ENCODE measurements at regions not wholly inside any gene's neighbourhood (a gene's known extent, or its start where the extent isn't known, plus 50 kb on each side); places are given as distances from the start of the nearest gene placed in this dataset.
"Not testable (repeated sequence)": the region's sequence is repeated elsewhere in the genome, so short reads cannot be mapped to it uniquely, and the experiment has no call there.

DNA sequence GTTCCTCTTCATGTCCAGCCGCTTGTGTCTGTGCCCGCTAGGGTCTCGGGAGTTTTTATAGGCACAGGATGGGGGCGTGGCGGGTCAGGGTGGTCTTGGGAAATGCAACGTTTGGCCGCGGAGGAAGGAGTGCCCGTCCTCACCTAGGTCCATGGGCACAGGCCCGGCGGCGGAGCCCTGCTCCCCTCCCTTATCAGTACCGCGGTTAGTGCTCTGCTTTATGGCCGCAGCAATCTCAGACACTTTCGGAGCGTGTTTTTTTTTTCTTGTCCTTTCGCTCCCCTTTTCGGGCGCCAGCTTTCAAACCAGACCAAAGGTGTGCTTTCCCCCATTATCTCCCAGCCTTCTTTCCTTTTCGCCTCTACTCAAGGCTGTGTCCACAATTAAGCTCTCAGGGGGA is 503.9 kb downstream of the PRIM2 start:
- H3K36me3 ChIP-seq (replicated peaks); DNase-seq (ENCODE audit: low spot score in 2 of 2); H3K4me1 ChIP-seq; H3K9me3 ChIP-seq; in situ Hi-C loops (cut with MboI; ENCODE audit: low sequenced_read_pairs); H3K4me3 ChIP-seq; H3K27me3 ChIP-seq (ENCODE audit: low read depth): not testable (repeated sequence)

DNA sequence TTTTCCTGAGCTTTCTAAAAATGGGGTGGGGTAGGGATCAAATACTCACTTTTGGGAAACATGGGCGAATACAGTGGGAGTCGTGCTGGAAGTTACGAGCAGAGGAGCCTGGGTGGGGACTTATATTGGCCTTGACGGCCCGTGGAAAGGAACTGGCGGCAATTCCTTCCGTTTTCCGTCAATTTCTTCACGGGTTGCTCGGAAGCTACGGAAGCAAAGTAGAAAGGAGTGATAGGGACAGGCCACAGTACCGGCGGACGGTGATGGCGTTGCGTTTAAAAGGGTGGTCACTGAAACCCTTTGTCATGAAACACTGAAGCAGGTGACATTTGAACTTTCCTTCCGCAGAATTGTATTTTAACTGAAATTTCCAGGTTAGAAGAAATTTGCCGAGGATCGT is 505.0 kb downstream of the PRIM2 start:
- H3K36me3 ChIP-seq (replicated peaks); H3K9me3 ChIP-seq; H3K27me3 ChIP-seq (ENCODE audit: low read depth); H3K4me3 ChIP-seq; in situ Hi-C loops (cut with MboI; ENCODE audit: low sequenced_read_pairs); DNase-seq (ENCODE audit: low spot score in 2 of 2); H3K4me1 ChIP-seq: not testable (repeated sequence)

DNA sequence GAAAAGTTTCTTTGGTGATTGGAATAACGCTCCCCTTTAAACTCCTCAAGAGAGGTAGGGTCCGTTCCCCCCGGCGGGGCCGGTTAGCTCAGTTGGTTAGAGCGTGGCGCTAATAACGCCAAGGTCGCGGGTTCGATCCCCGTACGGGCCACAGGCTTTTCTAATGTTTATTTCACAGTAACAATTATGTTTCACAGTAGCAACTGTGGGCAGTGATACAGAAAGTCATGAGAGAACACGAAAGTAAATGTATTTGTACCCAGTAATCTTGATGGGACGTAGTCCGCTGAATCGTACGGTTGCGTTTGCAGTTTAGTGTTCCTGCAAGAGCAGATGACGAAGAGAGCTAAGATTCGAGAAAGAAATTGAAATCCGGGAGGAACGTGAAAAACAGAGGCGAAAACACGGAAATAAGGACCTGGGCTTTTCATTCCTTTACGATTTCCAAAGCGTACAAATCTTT is 505.5 kb downstream of the PRIM2 start:
- H3K9me3 ChIP-seq, result no peaks in the 10 kb centered on the region
- in situ Hi-C loops (cut with MboI; ENCODE audit: low sequenced_read_pairs), result no loop called here
- H3K27me3 ChIP-seq (ENCODE audit: low read depth), result no peaks in the 10 kb centered on the region
- H3K4me1 ChIP-seq, result no peaks in the 10 kb centered on the region
- no peak overlapping the region for H3K4me3 ChIP-seq
- no peak for DNase-seq (ENCODE audit: low spot score in 2 of 2)
- no peaks in the 10 kb centered on the region for H3K36me3 ChIP-seq (replicated peaks)

DNA sequence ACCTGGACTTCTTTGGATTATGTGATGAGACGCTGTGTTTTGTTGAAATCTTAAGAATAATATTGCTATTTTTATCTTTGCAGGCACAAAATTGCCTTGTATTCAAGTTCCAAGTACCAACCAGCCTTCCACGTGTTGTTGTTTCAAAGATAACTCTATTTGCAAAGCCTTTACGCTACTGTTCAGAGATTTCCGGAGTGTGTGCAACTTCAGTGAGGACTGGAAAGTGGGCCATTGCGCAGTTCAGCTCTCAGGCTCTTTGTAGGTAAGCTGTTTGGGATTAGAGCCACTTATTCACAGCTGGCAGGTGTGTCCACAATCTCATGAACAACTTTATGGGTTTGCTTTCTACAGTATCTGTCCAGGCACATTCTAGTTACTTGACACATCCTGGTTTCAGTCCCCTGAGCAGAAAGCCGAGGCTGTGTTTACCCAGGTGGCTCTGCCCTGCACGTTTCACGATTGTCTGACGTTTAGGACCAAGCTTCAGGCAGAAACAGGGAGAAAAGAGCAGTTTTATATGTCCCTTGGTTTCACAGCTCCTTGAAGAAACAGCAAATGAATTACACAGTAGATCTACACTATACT is 520.3 kb downstream of the PRIM2 start:
- H3K4me3 ChIP-seq; H3K36me3 ChIP-seq (replicated peaks); in situ Hi-C loops (cut with MboI; ENCODE audit: low sequenced_read_pairs); DNase-seq (ENCODE audit: low spot score in 2 of 2); H3K4me1 ChIP-seq; H3K9me3 ChIP-seq; H3K27me3 ChIP-seq (ENCODE audit: low read depth): not testable (repeated sequence)

DNA sequence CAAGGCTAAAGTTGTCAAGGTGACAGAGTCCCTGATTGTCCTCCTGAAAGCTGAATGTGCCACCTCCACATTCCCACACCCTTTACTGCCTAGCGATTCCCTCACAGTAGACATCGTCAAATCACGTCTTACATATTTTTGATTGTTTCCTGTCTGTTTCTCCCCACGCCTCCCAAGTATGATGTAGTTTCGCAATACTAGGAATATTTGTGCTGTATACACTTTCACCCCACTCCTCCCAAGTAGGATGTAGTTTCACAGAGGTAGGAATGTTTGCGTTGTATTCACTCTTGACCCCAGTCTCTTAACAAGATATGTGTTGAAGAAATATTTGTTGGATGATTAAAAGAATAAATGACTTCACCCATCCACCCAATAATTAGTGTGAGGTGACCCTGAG is 524.1 kb downstream of the PRIM2 start:
- H3K4me3 ChIP-seq; in situ Hi-C loops (cut with MboI; ENCODE audit: low sequenced_read_pairs); H3K9me3 ChIP-seq; DNase-seq (ENCODE audit: low spot score in 2 of 2); H3K36me3 ChIP-seq (replicated peaks); H3K4me1 ChIP-seq; H3K27me3 ChIP-seq (ENCODE audit: low read depth): not testable (repeated sequence)

DNA sequence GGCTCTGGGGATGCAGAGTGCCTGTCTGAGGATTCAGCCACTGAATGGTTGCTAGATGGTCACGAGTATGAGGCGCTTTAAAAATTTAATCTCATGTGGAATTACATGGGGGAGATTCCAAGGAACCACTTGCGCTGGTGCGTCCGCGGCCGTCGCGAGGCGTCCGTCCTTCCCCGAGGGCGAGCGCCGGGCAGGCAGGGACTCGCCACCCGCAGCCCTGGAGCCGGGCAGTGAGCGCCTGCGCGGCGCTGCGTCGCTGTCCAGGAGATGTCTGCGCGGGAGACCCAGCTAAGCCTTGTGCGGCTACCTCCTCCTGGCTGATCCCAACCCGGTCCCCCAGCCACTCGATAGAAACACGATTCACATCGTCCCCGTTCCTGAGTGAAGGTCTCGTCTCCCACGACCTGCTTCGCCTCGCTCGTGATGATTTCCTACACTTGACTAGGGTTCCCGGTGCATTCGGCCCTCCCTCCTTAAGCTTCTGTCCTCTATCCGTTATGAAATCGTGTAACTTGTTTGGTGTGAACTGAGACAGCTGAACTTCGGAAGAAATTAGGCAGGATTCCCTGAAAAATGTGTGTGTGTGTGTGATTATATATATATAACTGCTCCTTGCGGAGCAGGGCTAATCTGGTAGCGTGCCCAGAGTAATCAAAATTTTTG is 536.4 kb downstream of the PRIM2 start:
- H3K4me3 ChIP-seq; H3K9me3 ChIP-seq; in situ Hi-C loops (cut with MboI; ENCODE audit: low sequenced_read_pairs); H3K27me3 ChIP-seq (ENCODE audit: low read depth); H3K36me3 ChIP-seq (replicated peaks); H3K4me1 ChIP-seq: not testable (repeated sequence)
- peak in 1 of 2 experiments; percentile 46 for DNase-seq (ENCODE audit: low spot score in 2 of 2)

DNA sequence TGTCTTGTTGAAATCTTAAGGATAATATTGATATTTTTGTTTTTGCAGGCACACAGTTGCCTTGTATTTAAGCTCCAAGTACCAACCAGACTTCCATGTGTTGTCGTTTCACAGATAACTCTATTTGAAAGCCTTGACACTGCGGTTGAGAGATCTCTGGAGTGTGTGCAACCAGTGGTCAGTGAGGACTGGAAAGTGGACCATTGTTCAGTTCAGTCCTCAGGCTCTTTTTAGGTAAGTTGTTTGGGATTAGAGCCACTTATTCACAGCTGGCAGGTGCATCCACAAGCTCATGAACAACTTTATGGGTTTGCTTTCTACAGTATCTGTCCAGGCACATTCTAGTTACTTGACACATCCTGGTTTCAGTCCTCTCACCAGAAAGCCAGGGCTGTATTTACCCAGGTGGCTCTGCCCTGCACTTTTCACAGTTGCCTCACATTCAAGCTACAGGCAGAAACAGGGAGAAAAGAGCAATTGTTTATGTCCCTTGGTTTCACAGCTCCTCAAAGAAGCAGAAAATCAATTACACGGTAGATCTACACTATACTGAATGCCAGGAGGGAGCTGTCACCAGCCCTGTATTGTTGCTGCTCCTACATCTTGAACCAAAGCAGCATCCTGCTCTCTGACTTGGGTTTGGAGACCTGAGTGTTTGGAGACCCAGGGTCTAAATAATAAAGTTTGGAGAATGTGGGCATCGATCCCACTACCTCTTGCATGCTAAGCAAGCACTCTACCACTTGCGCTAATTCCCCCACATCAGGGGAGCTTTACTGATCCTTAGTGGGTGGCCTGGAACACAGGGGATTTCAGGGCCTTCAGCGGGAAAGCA is 543.3 kb downstream of the PRIM2 start:
- in situ Hi-C loops (cut with MboI; ENCODE audit: low sequenced_read_pairs); H3K4me3 ChIP-seq; H3K9me3 ChIP-seq; H3K4me1 ChIP-seq; DNase-seq (ENCODE audit: low spot score in 2 of 2); H3K27me3 ChIP-seq (ENCODE audit: low read depth); H3K36me3 ChIP-seq (replicated peaks): not testable (repeated sequence)

DNA sequence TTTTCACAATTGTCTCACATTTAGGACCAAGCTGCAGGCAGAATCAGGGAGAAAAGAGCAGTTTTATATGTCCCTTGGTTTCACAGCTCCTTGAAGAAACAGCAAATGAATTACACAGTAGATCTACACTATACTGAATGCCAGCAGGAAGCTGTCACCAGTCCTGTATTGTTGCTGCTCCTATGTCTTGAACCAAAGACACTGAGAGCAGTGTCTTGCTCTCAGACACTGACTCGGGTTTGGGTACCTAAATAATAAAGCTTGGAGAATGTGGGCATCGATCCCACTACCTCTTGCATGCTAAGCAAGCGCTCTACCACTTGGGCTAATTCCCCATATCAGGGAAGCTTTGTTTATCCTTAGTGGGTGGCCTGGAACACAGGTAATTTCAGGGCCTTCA is 552.7 kb downstream of the PRIM2 start:
- H3K4me3 ChIP-seq; H3K9me3 ChIP-seq; H3K36me3 ChIP-seq (replicated peaks); DNase-seq (ENCODE audit: low spot score in 2 of 2); in situ Hi-C loops (cut with MboI; ENCODE audit: low sequenced_read_pairs); H3K4me1 ChIP-seq; H3K27me3 ChIP-seq (ENCODE audit: low read depth): not testable (repeated sequence)

DNA sequence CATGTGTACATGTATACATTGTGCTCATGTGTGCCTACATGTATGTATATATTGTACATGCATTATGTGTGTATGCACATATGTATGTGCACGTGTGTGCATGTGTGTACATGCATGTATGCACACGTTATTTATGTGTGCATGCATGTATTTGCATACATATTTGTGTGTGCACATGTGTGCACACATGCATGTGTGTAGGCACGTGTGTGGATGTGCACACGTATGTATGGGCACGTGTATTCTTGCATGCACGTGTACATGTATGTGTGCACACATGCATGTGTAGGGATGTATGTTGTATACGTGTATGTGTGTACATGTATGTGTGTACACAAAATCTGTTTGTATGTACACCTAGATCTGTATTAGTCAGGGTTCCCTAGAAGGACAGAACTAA is 556.0 kb downstream of the PRIM2 start:
- H3K4me3 ChIP-seq; H3K4me1 ChIP-seq; in situ Hi-C loops (cut with MboI; ENCODE audit: low sequenced_read_pairs); H3K9me3 ChIP-seq; DNase-seq (ENCODE audit: low spot score in 2 of 2); H3K36me3 ChIP-seq (replicated peaks); H3K27me3 ChIP-seq (ENCODE audit: low read depth): not testable (repeated sequence)

DNA sequence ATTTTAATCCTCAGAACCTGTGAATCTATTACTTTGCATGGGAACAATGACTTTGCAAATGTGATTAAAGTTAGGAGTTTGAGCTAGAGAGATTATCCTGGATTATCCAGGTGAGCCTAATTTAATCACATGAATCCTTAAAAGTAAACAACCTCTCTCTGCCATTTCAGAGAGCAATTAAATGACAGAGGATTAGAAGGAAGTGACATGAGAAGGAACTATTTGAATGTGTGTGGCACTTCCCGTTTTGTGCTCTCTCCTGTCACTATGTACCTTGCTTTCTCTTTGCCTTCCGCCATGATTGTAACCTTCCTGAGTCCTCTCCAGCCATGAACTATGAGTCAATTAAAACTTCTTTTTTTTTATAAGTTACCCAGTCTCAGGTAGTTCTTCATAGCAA is 559.2 kb downstream of the PRIM2 start:
- in situ Hi-C loops (cut with MboI; ENCODE audit: low sequenced_read_pairs), result not testable (repeated sequence)

DNA sequence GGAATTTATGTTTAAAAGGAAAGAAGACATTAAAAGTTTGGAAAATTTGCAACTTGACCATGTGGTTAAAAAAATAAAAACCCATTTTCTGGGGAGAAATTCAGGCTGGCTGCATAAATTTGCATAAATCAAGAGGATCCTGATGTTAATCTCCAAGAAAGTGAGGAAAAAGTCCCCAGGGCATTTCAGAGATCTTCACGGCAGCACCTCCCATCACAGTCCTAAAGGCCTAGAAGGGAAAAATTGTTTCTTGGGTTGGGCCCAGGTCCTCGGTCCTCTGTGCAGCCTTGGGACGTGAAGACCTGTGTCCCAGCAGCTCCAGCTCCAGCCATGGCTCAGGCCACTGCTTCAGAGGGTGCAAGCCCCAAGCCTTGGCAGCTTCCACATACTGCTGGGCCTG is 560.3 kb downstream of the PRIM2 start:
- H3K9me3 ChIP-seq; H3K4me3 ChIP-seq; H3K36me3 ChIP-seq (replicated peaks); DNase-seq (ENCODE audit: low spot score in 2 of 2); in situ Hi-C loops (cut with MboI; ENCODE audit: low sequenced_read_pairs); H3K4me1 ChIP-seq; H3K27me3 ChIP-seq (ENCODE audit: low read depth): not testable (repeated sequence)

More for the DNA sequence above, 559.2 kb downstream of the PRIM2 start:
- not testable (repeated sequence) for H3K27me3 ChIP-seq (ENCODE audit: low read depth); H3K9me3 ChIP-seq; H3K4me1 ChIP-seq; H3K4me3 ChIP-seq; DNase-seq (ENCODE audit: low spot score in 2 of 2); H3K36me3 ChIP-seq (replicated peaks)

DNA sequence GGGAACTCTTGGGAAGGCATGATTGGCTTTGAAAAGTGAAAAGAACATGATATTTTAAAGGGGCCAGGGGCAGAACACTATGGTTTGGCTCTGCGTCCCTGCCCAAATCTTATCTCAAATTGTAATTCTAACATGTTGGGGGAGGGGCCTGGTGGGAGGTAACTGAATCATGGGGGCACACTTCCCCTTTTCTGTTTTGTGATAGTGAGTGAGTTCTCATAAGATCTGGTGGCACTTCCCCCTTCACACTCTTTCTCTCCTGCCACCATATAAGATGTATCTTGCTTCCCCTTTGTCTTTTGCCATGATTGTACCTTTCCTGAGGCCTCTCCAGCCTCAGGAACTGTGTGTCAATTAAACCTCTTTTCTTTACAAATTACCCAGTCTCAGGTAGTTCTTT is 561.4 kb downstream of the PRIM2 start:
- H3K36me3 ChIP-seq (replicated peaks); H3K4me1 ChIP-seq; in situ Hi-C loops (cut with MboI; ENCODE audit: low sequenced_read_pairs); DNase-seq (ENCODE audit: low spot score in 2 of 2); H3K27me3 ChIP-seq (ENCODE audit: low read depth); H3K9me3 ChIP-seq; H3K4me3 ChIP-seq: not testable (repeated sequence)

DNA sequence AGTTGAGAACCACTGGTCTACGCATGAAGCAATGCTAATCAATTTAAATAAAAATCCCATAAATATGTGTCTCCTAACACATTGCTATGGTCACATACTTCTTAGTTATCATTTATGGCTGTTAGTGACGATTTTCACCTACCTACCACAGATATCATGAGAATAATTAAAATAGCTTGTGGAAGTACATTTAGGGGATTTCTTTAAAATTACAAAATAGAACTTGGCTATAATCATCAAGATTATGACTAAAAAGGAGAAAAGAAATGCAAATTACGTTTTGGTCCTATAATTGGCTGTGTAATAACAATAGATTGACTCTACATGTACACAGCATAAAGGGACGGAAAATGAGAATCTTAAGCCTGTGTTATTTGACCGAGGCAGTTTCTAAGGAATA is 581.4 kb downstream of the PRIM2 start:
- H3K9me3 ChIP-seq; H3K27me3 ChIP-seq (ENCODE audit: low read depth); in situ Hi-C loops (cut with MboI; ENCODE audit: low sequenced_read_pairs); H3K4me1 ChIP-seq; H3K4me3 ChIP-seq; H3K36me3 ChIP-seq (replicated peaks): not testable (repeated sequence)
- DNase-seq (ENCODE audit: low spot score in 2 of 2), result peak in 1 of 2 experiments; percentile 2

DNA sequence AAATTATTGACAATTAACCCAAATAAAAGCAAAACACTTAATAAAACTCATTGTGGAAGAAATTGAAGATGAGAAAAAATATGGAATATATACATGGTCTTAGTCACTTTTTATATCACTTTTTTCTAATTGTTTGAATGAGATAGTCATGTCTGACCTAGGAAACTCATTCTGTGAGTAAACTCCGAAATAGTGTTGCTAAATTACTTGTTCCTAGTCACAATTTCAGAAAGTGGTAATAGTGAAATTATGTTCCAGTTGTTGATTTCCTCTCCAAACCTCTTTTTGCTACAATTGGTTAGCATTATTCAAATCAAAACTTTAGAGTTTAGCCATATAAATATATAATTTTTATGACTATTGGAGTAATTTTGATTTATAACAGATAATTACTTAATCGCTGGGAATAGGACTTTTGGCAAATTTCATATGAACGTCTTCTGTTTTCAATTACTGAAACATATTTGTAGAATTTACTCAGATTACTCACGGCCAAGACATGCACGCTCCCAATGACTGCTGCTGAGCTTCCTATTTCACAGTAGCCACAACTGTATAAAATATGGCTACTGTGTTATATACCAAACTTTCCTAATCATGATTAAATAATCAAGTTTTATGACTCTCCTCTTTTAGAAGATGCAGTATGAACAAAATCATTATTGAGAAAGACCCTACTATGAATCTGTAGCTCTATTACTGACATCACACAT is 583.4 kb downstream of the PRIM2 start:
- H3K4me1 ChIP-seq; in situ Hi-C loops (cut with MboI; ENCODE audit: low sequenced_read_pairs); H3K9me3 ChIP-seq; H3K27me3 ChIP-seq (ENCODE audit: low read depth); H3K4me3 ChIP-seq; H3K36me3 ChIP-seq (replicated peaks); DNase-seq (ENCODE audit: low spot score in 2 of 2): not testable (repeated sequence)
